HG02642 (cell line): ENCODE measurements at regions not wholly inside any gene's neighbourhood (a gene's known extent, or its start where the extent isn't known, plus 50 kb on each side); places are given as distances from the start of the nearest gene placed in this dataset.
"Not testable (repeated sequence)": the region's sequence is repeated elsewhere in the genome, so short reads cannot be mapped to it uniquely, and the experiment has no call there.

ENCODE experiments used
- ATAC-seq: cut with Tn5 transposase; IDR thresholded peaks from one replicate; pipeline ENCODE4 v1.9.1; 2021; ENCODE audit warnings: mild to moderate bottlenecking; ENCODE audit not compliant: unreplicated experiment, poor library complexity

GRCh38 chr2:36170805-36171204, 184.8 kb upstream of the CRIM1 start:
- no peak for ATAC-seq

GRCh38 chr2:36169843-36170242, 185.7 kb upstream of the CRIM1 start:
- no peak for ATAC-seq

DNA sequence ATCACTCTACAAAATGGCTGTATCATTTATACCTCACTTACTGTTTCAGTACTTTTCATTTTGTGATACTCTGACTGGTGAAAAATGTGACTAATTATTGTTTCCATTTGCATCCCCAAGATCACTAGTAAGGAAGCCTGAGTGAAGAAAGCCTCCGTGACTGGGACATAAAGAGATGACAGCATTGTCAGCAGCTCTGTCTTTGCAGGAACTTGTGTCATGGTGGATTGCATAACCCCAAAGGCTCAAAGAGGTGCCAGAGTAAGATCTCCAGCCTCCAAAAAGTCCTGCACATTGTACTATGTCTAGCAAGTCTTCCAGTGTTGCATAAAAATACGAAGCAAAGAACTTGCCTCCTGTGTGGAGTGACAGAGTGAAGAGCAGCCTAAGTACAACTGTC, 187.5 kb upstream of the CRIM1 start:
- no peak for ATAC-seq

DNA sequence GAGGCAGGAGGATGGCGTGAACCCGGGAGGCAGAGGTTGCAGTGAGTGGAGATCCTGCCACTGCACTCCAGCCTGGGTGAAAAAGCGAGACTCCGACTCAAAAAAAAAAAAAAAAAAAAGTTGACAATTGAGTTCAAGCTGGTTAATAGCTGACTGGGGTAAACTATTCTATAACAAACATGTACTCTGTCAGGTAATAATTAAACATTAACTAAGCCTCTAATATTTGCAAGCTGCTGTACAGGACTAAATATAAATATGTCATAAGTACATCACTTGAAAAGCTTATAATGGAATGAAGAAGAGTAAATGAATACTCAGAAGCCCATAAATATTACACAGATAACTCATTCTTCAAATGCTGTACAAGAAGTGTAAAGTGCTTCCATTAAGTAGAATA, 190.4 kb upstream of the CRIM1 start:
- ATAC-seq = peak; percentile 58

DNA sequence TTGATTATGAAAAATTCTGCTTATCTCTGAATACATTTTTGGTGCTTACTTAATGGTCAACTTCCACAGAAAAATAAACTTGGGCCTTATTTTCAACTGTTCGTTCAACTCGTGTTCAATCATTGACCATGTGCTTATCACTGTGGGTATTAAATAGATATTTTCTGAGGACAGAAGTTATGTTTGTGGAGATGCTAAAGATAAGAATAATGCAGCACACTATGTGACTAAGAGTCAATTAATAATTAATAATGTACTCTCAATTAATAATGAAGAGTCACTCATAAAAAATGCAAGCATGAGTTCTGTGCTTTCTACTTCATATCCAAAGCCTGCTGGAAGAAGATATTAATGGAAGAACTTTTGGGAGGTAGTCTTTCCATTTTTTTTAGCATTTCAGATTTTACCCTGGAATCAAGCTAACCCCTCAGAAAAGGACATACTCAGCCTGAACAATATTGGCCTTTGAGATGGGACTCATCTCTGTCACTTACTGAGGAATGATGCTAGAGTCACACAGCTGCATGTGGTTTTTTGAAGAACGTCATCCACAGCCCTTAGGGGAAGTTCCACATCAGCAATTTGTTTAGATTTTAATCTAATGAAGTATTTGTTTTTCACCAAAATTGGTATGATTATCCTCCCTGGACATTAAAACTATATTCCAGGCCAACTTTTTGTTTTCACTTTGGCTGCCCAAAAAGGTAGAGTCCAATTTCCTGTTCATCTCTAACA, 191.9 kb upstream of the CRIM1 start:
- ATAC-seq = no peak

GRCh38 chr2:36157093-36157492, 198.5 kb upstream of the CRIM1 start:
- ATAC-seq = not testable (repeated sequence)

GRCh38 chr2:36147670-36148390, 207.7 kb upstream of the CRIM1 start:
- ATAC-seq = peak; percentile 92

- no peak for ATAC-seq
Measured at GRCh38 chr2:36146765-36147164, 208.8 kb upstream of the CRIM1 start.

DNA sequence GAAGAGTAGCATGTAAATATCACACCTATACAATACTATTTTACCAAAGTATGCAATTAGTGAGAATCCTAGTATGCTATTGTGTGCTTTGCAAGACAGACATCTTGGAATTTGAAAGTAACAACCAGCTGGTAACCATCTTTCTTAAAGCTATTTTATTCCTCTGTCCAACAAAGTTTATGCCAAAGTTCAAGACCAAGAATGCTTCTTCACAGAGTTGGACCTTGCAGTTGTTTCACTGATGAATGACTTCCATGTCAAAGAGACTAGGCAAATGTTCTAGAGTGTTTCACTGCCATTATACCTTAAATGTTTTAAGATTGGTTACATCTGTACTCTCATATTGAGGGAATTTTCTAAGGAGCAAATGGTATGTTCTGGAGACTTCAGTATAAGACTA, 215.2 kb upstream of the CRIM1 start:
- no peak for ATAC-seq

- ATAC-seq = no peak
Measured at GRCh38 chr2:36137612-36138011, 218.0 kb upstream of the CRIM1 start.

DNA sequence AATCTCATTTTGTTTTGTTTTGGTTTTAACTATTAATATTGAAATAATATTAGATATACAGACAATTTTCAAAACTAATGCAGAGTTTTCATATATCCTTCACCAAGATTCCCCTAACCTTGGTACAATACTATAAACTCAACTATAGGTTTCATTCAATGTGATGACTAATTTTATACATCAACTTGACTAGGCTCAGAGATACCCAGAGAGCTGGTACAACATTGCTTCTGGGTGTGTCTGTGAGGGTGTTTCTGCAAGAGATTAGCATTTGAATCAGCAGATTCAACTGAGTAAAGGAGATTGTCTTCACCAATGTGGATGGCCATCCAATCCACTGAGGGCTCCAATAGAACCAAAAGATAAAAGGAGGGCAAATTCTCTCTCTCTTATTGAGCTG, 221.3 kb upstream of the CRIM1 start:
- no peak for ATAC-seq

- no peak for ATAC-seq
Measured at GRCh38 chr2:36128359-36128758, 227.2 kb upstream of the CRIM1 start.

- ATAC-seq = no peak
Measured at GRCh38 chr2:36125702-36126101, 229.9 kb upstream of the CRIM1 start.

GRCh38 chr2:36123995-36124394, 231.6 kb upstream of the CRIM1 start:
- no peak for ATAC-seq

DNA sequence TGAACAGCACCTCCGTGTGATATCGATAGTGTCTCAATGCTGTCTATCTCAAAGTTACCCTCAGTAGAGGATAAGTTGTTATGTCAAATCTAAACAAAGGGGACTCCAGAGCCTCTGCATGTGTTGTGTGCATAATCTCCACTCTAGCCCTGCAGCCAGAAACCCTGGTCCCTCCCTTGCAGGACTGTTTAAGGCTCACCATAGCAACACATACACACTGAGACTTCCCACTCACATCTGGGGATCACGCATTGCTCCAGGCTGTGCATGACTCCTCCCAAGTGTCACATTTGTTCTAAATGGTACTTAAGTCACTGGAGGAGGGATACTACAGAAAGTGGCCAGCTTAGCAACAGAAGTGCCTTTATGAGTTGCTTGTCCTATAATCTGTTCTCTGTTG, 258.6 kb upstream of the CRIM1 start:
- no peak for ATAC-seq

DNA sequence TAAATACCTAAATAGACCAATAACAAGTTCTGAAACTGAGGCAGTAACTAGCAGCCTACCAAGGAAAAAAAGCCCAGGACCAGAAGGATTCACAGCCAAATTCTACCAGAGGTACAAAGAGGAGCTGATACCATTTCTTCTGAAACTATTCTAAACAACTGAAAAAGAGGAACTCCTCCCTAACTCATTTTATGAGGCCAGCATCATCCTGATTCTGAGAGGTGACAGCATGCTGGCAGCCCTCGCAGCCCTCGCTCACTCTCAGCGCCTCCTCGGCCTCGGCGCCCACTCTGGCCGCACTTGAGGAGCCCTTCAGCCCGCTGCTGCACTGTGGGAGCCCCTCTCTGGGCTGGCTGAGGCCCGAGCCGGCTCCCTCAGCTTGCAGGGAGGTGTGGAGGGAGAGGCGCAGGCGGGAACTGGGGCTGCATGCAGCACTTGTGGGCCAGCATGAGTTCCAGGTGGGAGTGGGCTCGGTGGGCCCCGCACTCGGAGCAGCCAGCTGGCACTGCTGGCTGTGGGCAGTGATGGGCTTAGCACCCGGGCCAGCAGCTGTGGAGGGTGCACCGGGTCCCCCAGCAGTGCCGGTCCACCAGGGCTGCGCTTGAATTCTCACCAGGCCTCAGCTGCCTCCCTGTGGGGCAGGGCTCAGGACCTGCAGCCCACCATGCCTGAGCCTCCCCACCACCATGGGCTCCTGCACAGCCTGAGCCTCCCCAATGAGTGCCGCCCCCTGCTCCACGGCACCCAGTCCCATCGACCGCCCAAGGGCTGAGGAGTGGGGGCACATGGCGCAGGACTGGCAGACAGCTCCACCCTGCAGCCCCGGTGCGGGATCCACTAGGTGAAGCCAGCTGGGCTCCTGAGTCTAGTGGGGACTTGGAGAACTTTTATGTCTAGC, 263.5 kb upstream of the CRIM1 start:
- not testable (repeated sequence) for ATAC-seq

DNA sequence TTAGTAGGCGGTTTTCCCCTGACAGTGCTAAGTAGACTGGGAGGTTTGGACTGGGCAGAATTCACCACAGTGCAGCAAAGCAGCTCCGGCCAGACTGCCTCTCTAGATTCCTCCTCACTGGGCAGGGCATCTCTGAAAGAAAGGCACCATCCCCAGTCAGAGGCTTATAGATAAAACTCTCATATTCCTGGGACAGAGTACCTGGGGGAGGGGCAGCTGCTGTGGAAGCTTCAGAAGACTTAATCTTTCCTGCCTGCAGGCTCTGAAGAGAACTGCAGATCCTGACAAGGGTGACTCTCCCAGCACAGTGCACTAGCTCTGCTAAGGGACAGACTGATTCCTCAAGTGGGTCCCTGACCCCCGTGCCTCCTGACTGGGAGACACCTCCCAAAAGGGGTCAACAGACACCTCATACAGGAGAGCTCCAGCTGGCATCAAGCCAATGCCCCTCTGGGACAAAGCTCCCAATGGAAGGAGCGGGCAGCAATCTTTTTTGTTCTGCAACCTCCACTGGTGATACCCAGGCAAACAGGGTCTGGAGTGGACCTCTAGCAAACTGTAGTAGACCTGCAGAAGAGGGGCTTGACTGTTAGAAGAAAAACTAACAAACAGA, 266.8 kb upstream of the CRIM1 start:
- ATAC-seq = no peak

- ATAC-seq = no peak
Measured at GRCh38 chr2:36087344-36087743, 268.2 kb upstream of the CRIM1 start.

- ATAC-seq = no peak
Measured at GRCh38 chr2:36079793-36080192, 275.8 kb upstream of the CRIM1 start.

GRCh38 chr2:36074008-36074407, 281.6 kb upstream of the CRIM1 start:
- no peak for ATAC-seq

GRCh38 chr2:36071698-36072097, 283.9 kb upstream of the CRIM1 start:
- ATAC-seq = no peak
